DOHH2 (cell line): ENCODE measurements at regions not wholly inside any gene's neighbourhood (a gene's known extent, or its start where the extent isn't known, plus 50 kb on each side); places are given as distances from the start of the nearest gene placed in this dataset.

Source experiments
- H3F3A ChIP-seq: fragments of 200-600 bp; sonication (generic), shearing (Covaris generic); 2 replicates; pipeline ENCODE4 v1.6.0; 2016; ENCODE audit warnings: antibody characterized with exemption, mild to moderate bottlenecking; ENCODE audit not compliant: control insufficient read depth, insufficient read depth
- H3K27ac ChIP-seq: fragments of 200-600 bp; sonication (generic); 2 replicates; pipeline ENCODE4 v1.5.1; 2014; ENCODE audit warnings: low read depth, mild to moderate bottlenecking, low read length, moderate library complexity
- H3K27me3 ChIP-seq: fragments of 200-600 bp; sonication (generic); 2 replicates; pipeline ENCODE4 v1.6.1; 2014; ENCODE audit warnings: mild to moderate bottlenecking, low read length, mixed read lengths; ENCODE audit not compliant: control insufficient read depth
- H3K36me3 ChIP-seq: fragments of 200-600 bp; sonication (generic); 2 replicates; pipeline ENCODE4 v1.6.1; 2014; ENCODE audit warnings: mild to moderate bottlenecking, low read length, moderate library complexity, mixed read lengths; ENCODE audit not compliant: control insufficient read depth
- H3K4me1 ChIP-seq: fragments of 200-600 bp; sonication (generic); 2 replicates; pipeline ENCODE4 v1.6.1; 2014; ENCODE audit warnings: mild to moderate bottlenecking, low read length, mixed read lengths; ENCODE audit not compliant: control insufficient read depth
- H3K4me2 ChIP-seq: fragments of 200-600 bp; sonication (generic); 2 replicates; pipeline ENCODE4 v1.6.0; 2014; ENCODE audit warnings: mild to moderate bottlenecking, low read length, moderate library complexity
- H3K4me3 ChIP-seq: fragments of 200-600 bp; sonication (generic); 2 replicates; pipeline ENCODE4 v1.5.1; 2014; ENCODE audit warnings: mild to moderate bottlenecking, low read length, mixed read lengths
- H3K79me2 ChIP-seq: fragments of 200-600 bp; sonication (generic); 2 replicates; pipeline ENCODE4 v1.6.1; 2014; ENCODE audit warnings: mild to moderate bottlenecking, low read length, mixed read lengths; ENCODE audit not compliant: control insufficient read depth
- H3K9me2 ChIP-seq: fragments of 200-600 bp; sonication (generic); replicated peaks from 2 replicates; pipeline ENCODE4 v1.6.1; 2014; ENCODE audit warnings: mild to moderate bottlenecking, low read length, mixed read lengths; ENCODE audit not compliant: control insufficient read depth
- H3K9me3 ChIP-seq: fragments of 200-600 bp; sonication (generic); 2 replicates; pipeline ENCODE4 v1.6.1; 2014; ENCODE audit warnings: antibody characterized with exemption, low read length, mixed read lengths; ENCODE audit not compliant: control insufficient read depth, insufficient read depth
- H4K20me1 ChIP-seq: fragments of 200-600 bp; sonication (generic); 2 replicates; pipeline ENCODE4 v1.6.0; 2014; ENCODE audit warnings: low read depth, mild to moderate bottlenecking, antibody characterized with exemption, low read length, moderate library complexity; ENCODE audit not compliant: control insufficient read depth, insufficient read depth
- CTCF ChIP-seq: fragments of 200-600 bp; sonication (generic); IDR thresholded peaks from one replicate; pipeline ENCODE4 v1.5.1; 2014; ENCODE audit warnings: antibody characterized with exemption, mild to moderate bottlenecking, low read depth, low read length; ENCODE audit not compliant: poor library complexity, severe bottlenecking
- EZH2phosphoT487 ChIP-seq: fragments of 200-600 bp; sonication (generic); IDR thresholded peaks from 2 replicates; pipeline ENCODE4 v1.6.1; 2017; ENCODE audit warnings: borderline replicate concordance, mild to moderate bottlenecking, antibody characterized with exemption, low read length, moderate library complexity, mixed read lengths

- H3K27me3 ChIP-seq, result no peaks in the 10 kb centered on the region
- no peak overlapping the region for H3K4me2 ChIP-seq
- no peak overlapping the region for H3K27ac ChIP-seq
- no peaks in the 10 kb centered on the region for H3K36me3 ChIP-seq
- H3K9me3 ChIP-seq, result no peaks in the 10 kb centered on the region
- H3K4me3 ChIP-seq, result no peak overlapping the region
- H4K20me1 ChIP-seq, result no peaks in the 10 kb centered on the region
- TF ChIP-seq EZH2phosphoT487, result no peak
- TF ChIP-seq CTCF, result peak; percentile 52
- no peaks in the 10 kb centered on the region; the same call in 1 of the 2 replicates for H3K9me2 ChIP-seq
- H3K4me1 ChIP-seq, result no peaks in the 10 kb centered on the region
- H3K79me2 ChIP-seq, result no peaks in the 10 kb centered on the region
- no peaks in the 10 kb centered on the region for H3F3A ChIP-seq
Measured at GRCh38 chr4:11720292-11720691, 291.6 kb upstream of the HS3ST1 start.

GRCh38 chr4:11719879-11720278, 291.2 kb upstream of the HS3ST1 start:
- no peaks in the 10 kb centered on the region for H3K79me2 ChIP-seq
- no peaks in the 10 kb centered on the region for H4K20me1 ChIP-seq
- TF ChIP-seq CTCF (no peak), EZH2phosphoT487 (no peak)
- no peak overlapping the region for H3K4me2 ChIP-seq
- no peaks in the 10 kb centered on the region; the same call in 1 of the 2 replicates for H3K9me2 ChIP-seq
- H3K9me3 ChIP-seq, result no peaks in the 10 kb centered on the region
- no peaks in the 10 kb centered on the region for H3K4me1 ChIP-seq
- no peak overlapping the region for H3K27ac ChIP-seq
- no peaks in the 10 kb centered on the region for H3K36me3 ChIP-seq
- H3F3A ChIP-seq, result no peaks in the 10 kb centered on the region
- H3K27me3 ChIP-seq, result no peaks in the 10 kb centered on the region
- no peak overlapping the region for H3K4me3 ChIP-seq

DNA sequence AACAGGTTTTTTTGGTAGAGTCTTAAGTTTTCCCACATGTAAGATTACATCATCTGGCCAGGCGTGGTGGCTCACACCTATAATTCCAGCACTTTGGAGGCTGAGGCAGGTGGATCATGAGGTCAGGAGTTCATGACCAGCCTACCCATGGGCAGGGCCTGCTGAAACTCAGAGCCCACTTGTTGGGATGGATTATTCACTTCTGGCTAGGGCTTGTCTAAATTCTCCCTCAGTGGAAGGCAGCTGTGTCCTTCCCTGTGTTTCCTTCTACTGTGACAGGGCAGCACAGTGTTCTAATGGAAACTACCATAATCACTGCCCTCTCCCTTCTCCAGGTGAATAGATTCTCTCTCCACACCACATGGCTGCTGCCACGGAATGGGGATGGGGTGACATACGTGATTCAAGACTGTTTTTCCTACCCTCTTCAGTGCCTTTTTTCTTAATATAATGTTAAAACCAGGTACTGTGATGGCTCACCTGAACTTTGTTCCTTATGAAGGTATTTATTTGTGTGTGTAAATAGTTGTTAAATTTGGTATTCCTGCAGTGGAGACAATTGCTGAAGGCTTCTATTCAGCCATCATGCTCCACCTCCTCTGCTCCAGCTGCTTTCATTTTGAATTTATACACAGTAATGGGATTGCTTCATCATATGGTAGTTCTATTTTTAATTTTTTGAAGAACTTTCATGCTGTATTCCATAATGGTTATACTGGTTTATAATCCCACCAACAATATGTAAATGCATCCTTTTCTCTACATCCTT, 287.2 kb upstream of the HS3ST1 start:
- Histone ChIP-seq H3K9me2 (no peaks in the 10 kb centered on the region; the same call in 1 of the 2 replicates), H3K79me2 (no peaks in the 10 kb centered on the region), H3K27me3 (no peaks in the 10 kb centered on the region), H3K36me3 (no peaks in the 10 kb centered on the region), H3K27ac (no peak overlapping the region), H3K9me3 (no peaks in the 10 kb centered on the region), H3K4me1 (no peaks in the 10 kb centered on the region), H3F3A (no peaks in the 10 kb centered on the region), H3K4me2 (no peak overlapping the region), H4K20me1 (no peaks in the 10 kb centered on the region), H3K4me3 (no peak overlapping the region)
- TF ChIP-seq CTCF (no peak), EZH2phosphoT487 (no peak)
